GM19372 (cell line): ENCODE measurements at regions not wholly inside any gene's neighbourhood (a gene's known extent, or its start where the extent isn't known, plus 50 kb on each side); places are given as distances from the start of the nearest gene placed in this dataset.

ENCODE experiments used
- ATAC-seq: cut with Tn5 transposase; IDR thresholded peaks from one replicate; pipeline ENCODE4 v1.9.1; 2021; ENCODE audit warnings: mild to moderate bottlenecking, low read depth, moderate library complexity; ENCODE audit not compliant: unreplicated experiment

DNA sequence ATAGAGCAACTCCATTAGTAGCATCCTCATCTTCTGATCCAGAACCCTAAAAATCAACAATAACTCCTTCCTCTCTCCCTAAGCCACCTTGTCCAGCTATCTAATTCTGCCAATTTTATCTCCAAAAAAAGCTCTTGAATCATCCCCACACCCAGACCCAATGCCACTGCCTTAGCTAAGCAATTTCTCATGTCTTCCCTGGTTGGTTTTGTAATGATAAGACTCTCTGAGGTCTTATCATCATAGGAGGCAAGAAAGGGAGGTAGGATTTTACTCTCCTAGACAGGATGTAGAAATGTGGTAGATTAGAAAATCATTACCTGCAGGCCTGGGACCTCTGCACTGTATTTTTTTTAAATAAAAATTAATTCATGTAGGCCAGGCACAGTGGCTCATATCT, 283.5 kb upstream of the NEBL start:
- ATAC-seq = no peak

DNA sequence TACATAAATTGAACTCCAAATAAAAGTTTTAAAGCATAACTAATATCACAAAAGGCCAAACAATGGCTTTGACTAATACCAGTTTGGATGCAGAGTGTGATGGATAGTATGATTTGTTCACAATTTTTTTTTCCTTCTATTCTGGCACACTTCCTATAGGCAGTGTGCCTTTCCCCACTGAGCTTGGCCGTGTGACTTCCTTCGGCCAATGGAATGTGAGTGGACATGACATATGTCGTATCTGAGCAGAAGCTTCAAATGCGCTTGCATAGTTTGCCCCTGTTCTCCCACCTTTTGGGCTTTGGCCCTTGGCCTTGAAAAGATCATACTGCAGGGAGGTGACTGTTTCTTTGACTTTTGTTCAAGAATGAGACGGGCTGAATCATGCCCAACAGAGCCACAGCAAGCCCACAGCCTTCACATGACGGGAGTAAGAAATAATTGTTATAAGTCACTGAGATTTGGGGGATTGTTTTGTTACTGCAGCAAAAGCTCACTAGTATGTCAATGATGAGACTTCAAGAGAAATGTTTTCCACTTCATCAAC, 279.9 kb upstream of the NEBL start:
- no peak for ATAC-seq

DNA sequence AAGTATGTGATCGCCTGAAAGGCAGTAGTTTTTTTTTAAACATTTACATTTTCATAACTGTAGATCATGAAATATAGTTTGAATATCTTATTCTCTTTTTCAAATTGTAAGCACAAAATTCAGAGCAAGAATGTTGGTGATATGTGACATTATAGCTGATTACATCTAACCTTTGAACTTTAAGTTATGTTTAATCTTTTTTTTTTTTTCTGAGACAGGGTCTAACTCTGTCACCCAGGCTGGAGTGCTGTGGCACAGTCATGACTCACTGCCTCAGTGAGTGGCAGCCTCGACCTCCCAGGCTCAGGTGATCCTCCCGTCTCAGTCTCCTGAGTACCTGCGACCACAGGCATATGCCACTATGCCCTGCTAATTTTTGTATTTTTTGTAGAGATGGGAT, 278.7 kb upstream of the NEBL start:
- no peak for ATAC-seq

DNA sequence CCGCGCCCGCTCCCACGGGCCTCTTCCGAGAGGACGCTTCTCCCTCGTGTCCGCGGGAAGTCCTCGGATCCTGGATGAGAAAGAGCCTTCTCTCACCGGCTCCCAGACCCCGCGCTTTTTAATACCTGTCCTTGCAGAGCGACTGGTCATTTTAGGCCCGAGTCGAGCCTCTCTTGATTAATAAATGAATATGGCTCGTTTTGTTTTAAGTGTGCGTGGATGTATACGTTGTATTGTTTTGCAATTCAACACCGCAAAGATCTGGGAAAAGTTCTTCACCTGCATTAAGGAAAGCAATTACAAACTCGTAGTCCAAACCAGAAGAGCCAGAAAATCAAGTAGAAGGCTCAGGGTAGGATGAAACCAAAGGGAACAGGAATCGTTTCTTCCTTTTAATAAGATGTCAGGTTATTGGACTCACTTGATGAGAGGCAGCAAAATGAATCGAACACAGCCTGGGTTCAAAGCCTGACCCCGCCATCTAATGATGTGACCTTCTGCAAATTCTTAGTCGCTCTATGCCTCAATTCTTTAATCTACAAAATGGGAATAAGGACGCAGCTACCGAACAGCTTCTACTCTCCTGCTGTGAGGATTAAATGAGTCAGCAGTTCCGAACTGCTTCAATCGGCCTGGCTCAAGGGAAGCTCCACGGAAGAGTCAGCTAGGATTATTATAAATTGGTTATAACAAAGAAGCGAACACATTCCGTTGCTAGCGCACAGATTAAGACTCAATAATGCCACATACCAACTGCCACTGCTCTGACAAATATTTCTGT, 277.8 kb upstream of the NEBL start:
- ATAC-seq = no peak

DNA sequence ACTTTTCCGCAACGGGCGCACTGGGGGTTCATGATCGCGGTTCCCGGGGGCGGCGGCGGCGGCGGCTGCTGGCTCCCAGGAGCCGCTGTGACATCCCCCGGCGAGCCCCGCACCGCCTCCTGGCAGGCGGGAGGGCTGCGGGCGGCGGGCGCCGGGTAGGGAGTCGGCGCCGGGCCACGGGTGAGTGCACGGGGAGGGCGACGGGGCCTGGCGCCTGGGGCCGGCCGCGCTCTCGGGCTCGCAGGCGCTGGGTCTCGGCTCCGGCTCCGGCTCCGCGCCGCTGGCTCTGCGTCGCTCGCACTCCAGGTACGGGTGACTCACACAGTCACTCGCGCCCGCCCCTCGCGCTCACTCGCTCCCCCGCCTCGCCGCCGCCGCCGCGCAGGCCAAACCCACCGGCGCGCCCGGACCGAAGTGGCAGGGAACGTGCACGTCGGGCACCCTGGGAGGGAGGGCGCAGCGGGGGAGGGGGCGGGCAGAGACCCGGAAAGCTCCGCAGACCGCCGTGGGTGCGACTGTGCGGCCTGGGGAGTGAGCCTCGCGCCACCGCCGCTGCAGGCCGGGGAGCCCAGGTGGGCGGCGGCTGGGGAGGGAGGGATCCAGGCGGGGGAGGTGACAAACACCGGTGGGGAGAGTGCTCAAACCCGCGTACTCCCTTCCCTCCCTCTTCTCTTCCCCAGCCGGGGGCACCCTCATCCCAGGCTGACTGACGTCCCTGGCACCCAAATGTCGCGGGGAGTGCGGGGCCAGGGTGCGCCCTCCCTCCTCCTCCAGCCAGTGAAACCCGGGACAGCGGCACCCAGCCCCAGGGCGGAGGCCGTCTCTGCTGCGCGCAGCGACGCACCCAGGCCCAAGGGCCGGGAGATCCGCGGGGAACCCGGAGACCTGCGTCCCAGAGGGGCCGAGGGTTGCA, 276.9 kb upstream of the NEBL start:
- ATAC-seq = no peak

DNA sequence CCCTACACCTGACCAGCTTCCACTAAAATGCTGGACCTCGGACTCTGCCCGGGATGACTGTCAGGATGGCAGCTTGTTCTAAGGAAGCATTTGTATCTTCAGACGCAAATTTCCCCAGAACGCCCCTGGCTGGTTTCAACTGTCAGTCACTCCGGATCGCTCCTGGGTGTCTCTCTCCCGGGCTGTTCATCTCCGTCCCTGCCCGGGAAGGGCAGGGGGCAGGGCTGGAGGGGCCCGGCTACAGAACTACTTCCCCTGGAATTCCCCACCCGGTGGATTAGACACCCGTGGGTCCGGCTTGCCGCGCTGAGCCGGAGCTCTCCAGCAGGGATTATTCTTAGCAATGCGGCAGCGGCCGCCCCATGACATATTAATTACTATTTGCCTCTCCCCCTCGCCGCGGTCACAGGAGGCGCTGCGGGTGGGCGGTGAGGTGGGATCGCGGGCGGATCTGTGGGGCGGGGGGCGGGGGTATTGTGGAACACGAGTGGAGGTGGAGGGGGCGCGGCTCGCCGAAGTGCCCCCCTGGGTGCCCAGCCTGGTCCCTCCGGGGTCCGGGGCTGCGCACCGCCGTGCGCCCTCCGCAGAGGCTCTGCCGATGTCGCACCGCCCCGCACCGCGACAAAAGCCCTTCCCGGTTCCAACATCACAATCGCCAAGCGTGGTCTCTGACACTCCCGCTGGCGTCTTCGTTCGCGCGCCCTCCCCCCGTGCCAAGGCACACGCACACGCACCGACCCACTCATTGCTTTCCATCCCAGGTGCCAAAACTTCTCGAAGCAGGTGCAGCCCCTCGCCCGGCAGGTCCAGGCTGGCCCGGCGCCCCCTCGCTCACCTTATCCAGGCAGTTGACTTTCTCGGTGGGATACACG, 276.1 kb upstream of the NEBL start:
- ATAC-seq = no peak

DNA sequence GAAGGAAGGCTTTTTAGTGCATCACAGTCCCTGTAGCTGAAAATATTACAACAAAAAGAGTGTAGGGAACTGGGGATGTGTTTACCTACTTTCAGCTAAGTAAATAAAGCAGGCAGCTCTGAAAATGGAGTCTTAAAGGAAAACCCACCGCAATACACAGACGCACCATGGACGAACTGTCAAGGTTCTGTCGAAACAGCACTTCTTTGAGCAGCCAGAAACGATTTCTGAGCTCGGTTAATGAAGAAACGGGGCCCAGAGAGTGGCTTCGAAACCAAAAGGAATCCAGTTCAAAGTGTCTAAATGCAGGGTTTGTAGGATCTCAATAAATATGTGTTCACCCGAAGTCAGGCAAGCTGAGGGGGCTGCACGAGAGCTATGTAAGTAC, 275.4 kb upstream of the NEBL start:
- no peak for ATAC-seq

DNA sequence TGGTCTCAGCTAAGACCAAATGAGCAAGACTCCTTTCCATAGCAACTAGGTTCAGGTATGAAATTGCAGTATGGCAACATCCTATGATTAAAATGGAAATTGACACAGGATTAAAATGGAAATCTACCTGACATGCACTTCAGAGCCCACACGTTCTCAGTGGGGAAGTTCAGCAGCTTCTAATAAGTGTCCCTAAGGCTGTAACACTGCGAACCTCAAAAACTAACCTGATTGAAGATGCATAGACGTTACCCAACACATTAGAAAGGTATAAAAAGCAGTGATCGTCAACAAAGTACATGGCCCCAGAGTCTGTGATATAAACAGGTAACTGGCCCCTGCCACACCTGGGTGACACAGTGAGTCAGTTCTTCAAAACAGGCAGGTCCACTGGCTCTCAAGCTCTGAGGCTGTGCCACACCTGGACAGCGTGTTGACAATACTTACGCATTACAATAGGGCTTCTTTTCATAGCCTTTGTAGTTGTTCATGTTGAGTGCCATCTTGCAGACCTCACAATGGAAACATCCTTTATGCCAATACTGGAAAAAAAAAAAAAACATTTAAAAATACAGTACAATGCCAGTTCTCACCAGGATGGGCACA, 274.9 kb upstream of the NEBL start:
- ATAC-seq = no peak

DNA sequence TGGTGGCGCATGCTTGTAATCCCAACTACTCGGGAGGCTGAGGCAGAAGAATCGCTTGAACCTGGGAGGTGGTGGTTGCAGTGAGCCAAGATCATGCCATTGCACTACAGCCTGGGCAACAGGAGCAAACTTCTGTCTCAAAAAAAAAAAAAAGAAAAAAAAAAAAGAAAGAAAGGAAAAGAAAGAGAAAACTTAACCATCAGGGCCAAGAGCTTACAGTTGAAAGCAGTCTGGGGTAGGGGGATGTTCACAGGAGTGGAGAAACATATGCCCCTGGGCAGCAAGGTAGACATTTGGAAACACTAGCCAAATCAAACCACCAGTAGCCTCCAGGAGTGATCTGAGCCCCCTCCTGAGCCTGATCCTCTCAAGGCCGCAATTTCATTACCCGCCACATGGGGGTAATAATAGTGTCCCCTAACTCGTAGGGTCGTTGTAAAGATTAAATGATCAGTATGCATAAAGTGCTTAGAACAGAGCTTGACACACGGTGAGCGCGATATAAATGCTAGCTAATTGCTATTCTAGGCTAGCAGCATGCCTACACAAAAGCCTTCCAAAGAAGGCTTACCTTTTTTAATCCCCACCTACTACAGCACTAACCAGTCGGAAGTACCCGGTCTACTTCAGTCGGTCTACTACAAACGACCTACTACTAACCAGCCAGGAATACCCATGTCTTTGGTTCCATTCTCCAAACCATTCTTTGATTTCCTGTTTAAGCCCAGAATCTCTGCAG, 274.3 kb upstream of the NEBL start:
- no peak for ATAC-seq

DNA sequence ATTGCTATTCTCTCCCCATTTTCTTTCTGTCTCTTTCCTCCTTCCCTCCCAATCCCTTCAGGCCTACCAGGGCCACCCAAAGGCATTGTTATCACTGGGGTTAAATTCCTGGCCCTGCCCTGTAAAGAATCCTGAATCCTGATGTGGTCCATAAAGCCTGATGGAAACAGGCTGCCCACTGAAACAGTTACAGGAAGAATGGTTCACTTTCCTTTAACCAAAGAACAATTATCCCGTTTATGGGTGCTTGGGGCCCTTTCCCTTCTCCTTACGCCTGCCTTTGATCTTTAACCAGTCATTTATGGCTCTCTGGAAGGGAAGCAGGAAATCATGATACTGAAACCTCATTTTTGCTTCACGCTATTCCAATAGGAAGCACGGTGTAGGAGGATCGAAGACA, 273.1 kb upstream of the NEBL start:
- no peak for ATAC-seq

DNA sequence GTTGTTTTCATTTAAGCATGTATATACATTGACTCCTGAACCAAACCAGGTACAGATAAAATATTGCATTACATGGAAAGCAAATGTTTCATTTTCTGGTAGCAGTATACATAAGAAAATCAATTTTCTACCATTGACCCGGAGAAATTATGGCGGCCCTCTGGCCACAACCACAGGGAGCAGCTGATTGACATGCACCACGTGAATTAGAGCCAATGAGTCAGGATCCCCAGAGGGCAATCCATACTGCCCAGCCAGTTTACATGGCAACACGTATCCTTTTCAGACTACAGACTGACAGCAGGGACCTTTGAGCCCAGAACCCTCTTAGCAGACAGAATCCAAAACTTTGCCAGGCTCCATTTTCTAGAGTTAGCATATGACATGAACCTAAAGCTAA, 272.2 kb upstream of the NEBL start:
- no peak for ATAC-seq

DNA sequence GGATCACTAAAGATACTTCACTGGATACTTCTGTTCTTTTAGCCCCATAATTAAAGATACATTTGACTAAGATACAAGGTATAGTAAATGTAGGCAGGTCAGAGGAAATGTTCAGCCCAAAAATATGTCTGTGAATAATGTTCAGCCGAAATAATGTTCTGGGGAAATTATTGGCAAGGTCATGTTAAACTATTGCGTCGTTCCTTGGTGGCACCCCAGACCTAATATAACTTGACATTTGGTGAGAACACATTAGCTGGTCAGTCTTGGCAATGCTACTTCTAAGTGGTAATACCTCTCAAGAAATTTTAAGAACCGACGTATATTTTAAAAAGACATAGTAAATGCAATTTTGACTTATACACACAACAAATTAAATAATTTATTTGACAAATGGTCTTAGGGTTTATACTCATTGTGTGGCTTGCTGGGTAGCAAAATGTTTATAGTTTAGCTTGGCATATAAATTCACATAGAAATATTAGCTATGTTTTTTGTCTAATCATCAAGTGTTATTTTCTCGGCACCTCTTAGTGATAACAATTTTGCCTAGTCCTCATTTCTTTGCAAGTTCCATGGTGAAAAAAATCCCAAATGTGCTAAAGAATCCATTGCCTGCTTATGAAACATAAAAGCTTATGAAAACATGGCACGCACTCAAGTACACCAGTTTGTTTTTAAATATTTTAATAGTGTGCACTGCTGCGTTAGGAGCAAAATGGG, 270.3 kb upstream of the NEBL start:
- no peak for ATAC-seq

DNA sequence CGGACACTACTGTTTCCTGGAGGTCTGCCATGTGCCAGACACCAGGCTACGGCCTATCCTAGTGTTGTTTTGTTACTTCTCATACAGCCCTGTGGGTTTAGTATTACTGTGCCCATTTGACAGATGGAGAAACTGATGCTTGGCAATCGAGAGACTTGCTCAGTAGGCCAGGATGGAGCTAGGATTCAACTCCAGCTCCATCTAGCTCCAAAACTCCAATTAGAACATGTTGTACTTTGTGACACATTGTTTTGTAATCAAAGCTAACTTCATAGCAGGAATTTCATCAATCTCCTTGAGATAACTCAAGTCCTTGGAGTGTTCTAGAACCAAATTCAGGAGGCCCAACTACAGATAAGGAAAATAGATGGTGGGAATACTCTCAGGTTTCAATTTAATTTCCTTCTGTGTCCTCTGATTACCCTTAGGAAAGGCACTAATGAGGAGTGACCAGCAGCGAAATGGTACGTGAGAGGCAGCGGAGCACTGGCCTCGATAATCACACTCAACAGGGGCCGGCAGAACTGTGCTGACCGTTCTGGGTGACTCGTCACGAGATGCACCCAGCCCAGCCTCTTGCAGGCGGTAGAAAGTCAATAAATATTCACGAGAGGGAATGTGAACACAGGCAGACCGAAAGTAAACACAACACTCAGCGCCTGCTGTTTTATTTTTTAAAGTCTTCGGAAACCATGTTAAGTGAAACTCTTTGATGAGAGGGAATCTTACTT, 269.6 kb upstream of the NEBL start:
- no peak for ATAC-seq

DNA sequence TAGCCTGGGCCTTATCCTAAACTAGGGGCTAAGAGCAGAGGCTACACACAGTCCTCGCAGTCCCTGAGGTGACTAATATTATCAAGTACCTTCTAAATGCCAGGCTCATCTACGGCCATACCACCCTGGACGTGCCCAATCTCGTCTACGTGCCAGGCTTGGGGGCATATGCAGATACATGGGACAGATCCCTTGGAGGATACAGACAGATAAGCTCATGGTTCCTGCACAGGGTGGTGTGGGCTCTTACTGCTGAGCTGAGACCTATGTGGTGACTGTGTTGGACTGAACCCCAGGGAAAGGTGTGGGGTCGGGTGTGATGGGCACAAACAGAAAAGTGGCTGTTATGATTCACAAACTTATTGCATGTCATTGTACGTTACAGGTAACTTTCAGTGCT, 268.4 kb upstream of the NEBL start:
- no peak for ATAC-seq

DNA sequence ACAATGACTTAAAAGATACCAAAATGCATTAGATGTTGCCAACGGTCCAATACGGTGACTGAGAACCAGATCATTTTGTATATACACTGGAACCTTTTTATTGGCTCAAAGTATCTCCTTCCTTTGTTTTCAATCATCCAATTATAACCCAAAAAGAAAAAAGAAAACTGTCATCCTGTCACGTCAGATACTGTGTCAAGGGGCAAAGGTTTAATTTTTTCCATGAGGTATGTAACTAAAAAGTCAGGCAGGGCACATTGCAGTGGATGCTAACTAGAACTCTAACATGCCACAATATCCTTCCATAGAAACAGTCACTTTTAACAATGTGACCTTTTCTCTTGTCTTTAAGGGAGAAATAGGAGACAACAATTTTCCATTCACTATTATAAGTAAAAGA, 267.6 kb upstream of the NEBL start:
- ATAC-seq = no peak

DNA sequence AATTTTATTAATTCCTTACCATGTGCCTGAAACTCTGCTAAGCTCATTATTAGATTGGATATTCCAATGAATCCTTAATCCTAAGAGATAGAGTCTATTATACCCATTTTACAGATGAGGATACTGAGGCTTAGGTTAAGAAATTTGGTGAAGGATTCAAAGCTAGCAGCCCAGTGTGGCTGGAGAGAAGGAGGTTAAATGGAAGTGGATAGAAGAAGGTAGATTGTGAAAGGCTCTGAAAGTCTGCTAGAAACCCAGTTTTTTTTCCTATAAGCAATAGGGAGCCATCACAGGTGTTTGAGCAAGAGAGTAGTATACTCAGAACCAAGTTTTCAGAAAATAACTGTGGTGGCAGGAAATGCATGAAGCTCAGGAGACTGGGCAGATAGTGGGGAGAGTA, 265.8 kb upstream of the NEBL start:
- ATAC-seq = no peak

DNA sequence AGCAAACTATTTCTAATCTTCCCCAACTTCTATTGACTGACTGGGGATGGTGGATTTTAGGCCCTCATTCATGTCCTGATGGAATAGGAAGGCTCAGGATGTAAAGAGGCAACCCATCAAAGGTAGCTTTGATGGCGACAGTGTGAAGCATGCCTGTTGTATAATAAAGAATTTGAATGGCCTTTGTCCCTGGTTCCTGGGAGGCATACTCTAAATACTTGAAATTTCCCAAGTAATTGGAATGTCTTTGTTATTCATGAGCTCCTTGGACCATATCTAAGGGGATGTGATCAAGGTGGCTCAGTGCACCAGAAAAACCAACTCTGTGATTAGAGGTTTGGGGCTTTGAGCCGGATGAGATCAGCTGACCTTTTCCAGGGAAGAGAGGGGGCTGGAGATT, 264.5 kb upstream of the NEBL start:
- no peak for ATAC-seq

DNA sequence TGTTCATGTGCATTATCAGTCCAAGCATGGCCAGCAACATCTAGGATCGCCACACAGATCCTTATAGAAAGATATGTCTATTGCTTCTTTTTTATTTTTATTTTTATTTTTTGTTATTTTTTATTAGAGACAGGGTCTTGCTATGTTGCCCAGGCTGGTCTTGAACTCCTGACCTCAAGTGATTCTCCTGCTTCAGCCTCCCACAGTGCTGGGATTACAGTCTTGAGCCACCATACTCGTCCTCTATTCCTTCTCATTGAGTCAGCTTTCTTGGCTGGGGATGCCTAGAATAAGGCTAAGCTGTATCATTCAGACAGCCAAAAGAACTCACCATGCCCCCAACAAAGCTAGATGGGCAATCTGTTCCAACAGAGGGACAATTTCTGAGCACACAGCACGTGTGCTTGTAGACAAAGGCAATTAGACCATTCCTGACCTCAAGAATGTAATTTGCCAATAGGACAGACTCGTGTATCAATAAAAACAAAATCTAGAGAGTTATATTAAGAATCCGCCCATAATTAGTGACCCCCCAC, 264.0 kb upstream of the NEBL start:
- no peak for ATAC-seq
